ENCODE measurements at regions not wholly inside any gene's neighbourhood (a gene's known extent, or its start where the extent isn't known, plus 50 kb on each side); places are given as distances from the start of the nearest gene placed in this dataset.

- TF ChIP-seq, protein P1, sequence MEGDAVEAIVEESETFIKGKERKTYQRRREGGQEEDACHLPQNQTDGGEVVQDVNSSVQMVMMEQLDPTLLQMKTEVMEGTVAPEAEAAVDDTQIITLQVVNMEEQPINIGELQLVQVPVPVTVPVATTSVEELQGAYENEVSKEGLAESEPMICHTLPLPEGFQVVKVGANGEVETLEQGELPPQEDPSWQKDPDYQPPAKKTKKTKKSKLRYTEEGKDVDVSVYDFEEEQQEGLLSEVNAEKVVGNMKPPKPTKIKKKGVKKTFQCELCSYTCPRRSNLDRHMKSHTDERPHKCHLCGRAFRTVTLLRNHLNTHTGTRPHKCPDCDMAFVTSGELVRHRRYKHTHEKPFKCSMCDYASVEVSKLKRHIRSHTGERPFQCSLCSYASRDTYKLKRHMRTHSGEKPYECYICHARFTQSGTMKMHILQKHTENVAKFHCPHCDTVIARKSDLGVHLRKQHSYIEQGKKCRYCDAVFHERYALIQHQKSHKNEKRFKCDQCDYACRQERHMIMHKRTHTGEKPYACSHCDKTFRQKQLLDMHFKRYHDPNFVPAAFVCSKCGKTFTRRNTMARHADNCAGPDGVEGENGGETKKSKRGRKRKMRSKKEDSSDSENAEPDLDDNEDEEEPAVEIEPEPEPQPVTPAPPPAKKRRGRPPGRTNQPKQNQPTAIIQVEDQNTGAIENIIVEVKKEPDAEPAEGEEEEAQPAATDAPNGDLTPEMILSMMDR (IDR thresholded peaks at IDR 0.05; ENCODE audit: insufficient read depth, low read length, poor library complexity, severe bottlenecking) = no peak
- no peak for TF ChIP-seq EZH2phosphoT487 (conservative IDR thresholded peaks at IDR 0.05; ENCODE audit: low read length)
These were observed 459.7 kb upstream of the FAT1 start for GRCh38 chr4:187183346-187183745.

All from SU-DHL-6 (cell line).